ENCODE measurements at regions not wholly inside any gene's neighbourhood (a gene's known extent, or its start where the extent isn't known, plus 50 kb on each side); places are given as distances from the start of the nearest gene placed in this dataset.

DNA sequence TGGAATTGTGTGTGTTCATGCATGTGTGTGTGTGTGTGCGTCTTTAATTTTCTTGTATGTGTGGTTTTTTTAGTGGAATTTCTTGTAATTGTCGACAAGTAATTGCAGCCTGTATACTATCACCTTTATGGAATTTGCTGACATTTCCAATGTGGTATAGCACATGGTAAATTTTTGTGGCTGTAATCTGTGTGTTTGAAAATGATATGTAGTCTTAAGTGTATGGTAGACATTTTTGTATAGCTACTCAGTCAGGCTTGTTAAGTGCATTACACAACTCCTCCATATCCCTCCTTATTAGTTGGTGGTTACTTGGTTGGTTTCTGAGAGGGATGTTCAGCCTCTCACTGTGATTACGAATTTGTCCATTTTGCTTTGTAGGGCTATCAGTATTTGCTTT is 384.5 kb upstream of the HSF2 start:
- Histone ChIP-seq H3K36me3 (ENCODE audit: control insufficient read depth, insufficient read depth, low read length, severe bottlenecking) (no peaks in the 10 kb centered on the region), H3K9ac (ENCODE audit: low read length) (no peak overlapping the region), H3K4me3 (ENCODE audit: low read length) (no peak overlapping the region), H3K4me1 (ENCODE audit: control insufficient read depth, insufficient read depth, low read length) (no peaks in the 10 kb centered on the region), H3K9me3 (ENCODE audit: control insufficient read depth, low read length) (no peaks in the 10 kb centered on the region), H3K27me3 (replicated peaks; ENCODE audit: control insufficient read depth, insufficient read depth, low read length) (no peaks in the 10 kb centered on the region)
- DNase-seq (ENCODE audit: low read depth), result peak; percentile 63

- Histone ChIP-seq H3K9me3 (ENCODE audit: control insufficient read depth, low read length) (no peaks in the 10 kb centered on the region), H3K4me3 (ENCODE audit: low read length) (no peak overlapping the region), H3K9ac (ENCODE audit: low read length) (no peak overlapping the region), H3K27me3 (replicated peaks; ENCODE audit: control insufficient read depth, insufficient read depth, low read length) (no peaks in the 10 kb centered on the region), H3K4me1 (ENCODE audit: control insufficient read depth, insufficient read depth, low read length) (no peaks in the 10 kb centered on the region), H3K36me3 (ENCODE audit: control insufficient read depth, insufficient read depth, low read length, severe bottlenecking) (no peaks in the 10 kb centered on the region)
- no peak for DNase-seq (ENCODE audit: low read depth)
Measured at GRCh38 chr6:122020588-122021264, 378.7 kb upstream of the HSF2 start.

- Histone ChIP-seq H3K4me1 (ENCODE audit: control insufficient read depth, insufficient read depth, low read length) (peaks cover 3% of the 10 kb centered on the region), H3K9ac (ENCODE audit: low read length) (no peak overlapping the region), H3K27me3 (replicated peaks; ENCODE audit: control insufficient read depth, insufficient read depth, low read length) (no peaks in the 10 kb centered on the region), H3K9me3 (ENCODE audit: control insufficient read depth, low read length) (no peaks in the 10 kb centered on the region), H3K36me3 (ENCODE audit: control insufficient read depth, insufficient read depth, low read length, severe bottlenecking) (no peaks in the 10 kb centered on the region), H3K4me3 (ENCODE audit: low read length) (no peak overlapping the region)
- DNase-seq (ENCODE audit: low read depth), result no peak
Measured at GRCh38 chr6:122025104-122025503, 374.3 kb upstream of the HSF2 start.

DNA sequence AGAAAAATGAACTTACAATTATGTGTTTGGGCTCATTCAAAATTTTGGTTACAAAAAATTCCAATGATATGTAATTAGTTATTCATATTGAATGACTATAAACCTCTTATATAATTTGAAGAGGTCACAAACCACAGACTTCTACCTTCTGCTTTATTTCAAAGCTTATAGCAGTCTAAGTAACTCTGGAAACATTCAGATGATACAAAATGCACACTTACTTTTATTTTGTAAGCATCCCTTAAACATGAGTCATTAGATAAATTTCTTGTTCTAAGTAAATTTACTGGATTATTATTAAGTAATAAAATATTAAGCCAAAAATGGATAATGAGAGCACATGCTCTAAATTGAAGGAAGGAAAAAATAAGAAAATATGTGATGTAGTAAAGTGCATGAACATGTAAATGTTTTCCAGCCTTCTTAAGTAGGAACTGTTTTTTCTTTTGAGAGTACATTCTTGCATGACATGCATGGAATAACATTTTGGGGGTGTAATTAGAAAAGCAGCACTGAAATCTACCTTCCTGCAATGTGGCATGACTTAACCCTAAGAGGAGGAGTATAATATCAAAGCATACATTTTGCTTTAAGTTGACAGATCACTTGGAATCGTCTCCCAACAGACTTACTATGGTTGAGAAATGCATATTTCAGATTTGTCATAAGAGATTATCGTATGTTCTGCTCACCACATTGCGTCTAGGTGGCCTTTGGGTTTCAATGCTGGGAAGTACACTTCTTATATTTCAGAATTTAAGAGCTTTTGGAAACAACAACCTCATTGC is 372.7 kb upstream of the HSF2 start:
- Histone ChIP-seq H3K4me1 (ENCODE audit: control insufficient read depth, insufficient read depth, low read length) (peaks cover 12% of the 10 kb centered on the region), H3K9ac (ENCODE audit: low read length) (no peak overlapping the region), H3K27me3 (replicated peaks; ENCODE audit: control insufficient read depth, insufficient read depth, low read length) (no peaks in the 10 kb centered on the region), H3K4me3 (ENCODE audit: low read length) (no peak overlapping the region), H3K9me3 (ENCODE audit: control insufficient read depth, low read length) (no peaks in the 10 kb centered on the region), H3K36me3 (ENCODE audit: control insufficient read depth, insufficient read depth, low read length, severe bottlenecking) (no peaks in the 10 kb centered on the region)
- DNase-seq (ENCODE audit: low read depth), result peak; percentile 70

- Histone ChIP-seq H3K4me1 (ENCODE audit: control insufficient read depth, insufficient read depth, low read length) (peaks cover 17% of the 10 kb centered on the region), H3K9ac (ENCODE audit: low read length) (no peak overlapping the region), H3K9me3 (ENCODE audit: control insufficient read depth, low read length) (no peaks in the 10 kb centered on the region), H3K4me3 (ENCODE audit: low read length) (no peak overlapping the region), H3K27me3 (replicated peaks; ENCODE audit: control insufficient read depth, insufficient read depth, low read length) (no peaks in the 10 kb centered on the region), H3K36me3 (ENCODE audit: control insufficient read depth, insufficient read depth, low read length, severe bottlenecking) (no peaks in the 10 kb centered on the region)
- no peak for DNase-seq (ENCODE audit: low read depth)
Measured at GRCh38 chr6:122028933-122029522, 370.4 kb upstream of the HSF2 start.

GRCh38 chr6:122033564-122034181 is 365.8 kb upstream of the HSF2 start:
- no peaks in the 10 kb centered on the region for H3K9me3 ChIP-seq (ENCODE audit: control insufficient read depth, low read length)
- no peaks in the 10 kb centered on the region for H3K36me3 ChIP-seq (ENCODE audit: control insufficient read depth, insufficient read depth, low read length, severe bottlenecking)
- H3K4me1 ChIP-seq (ENCODE audit: control insufficient read depth, insufficient read depth, low read length), result peaks cover 14% of the 10 kb centered on the region
- no peak overlapping the region for H3K4me3 ChIP-seq (ENCODE audit: low read length)
- peak; percentile 92 for DNase-seq (ENCODE audit: low read depth)
- H3K9ac ChIP-seq (ENCODE audit: low read length), result peak overlapping the region; percentile 15
- no peaks in the 10 kb centered on the region for H3K27me3 ChIP-seq (replicated peaks; ENCODE audit: control insufficient read depth, insufficient read depth, low read length)

DNA sequence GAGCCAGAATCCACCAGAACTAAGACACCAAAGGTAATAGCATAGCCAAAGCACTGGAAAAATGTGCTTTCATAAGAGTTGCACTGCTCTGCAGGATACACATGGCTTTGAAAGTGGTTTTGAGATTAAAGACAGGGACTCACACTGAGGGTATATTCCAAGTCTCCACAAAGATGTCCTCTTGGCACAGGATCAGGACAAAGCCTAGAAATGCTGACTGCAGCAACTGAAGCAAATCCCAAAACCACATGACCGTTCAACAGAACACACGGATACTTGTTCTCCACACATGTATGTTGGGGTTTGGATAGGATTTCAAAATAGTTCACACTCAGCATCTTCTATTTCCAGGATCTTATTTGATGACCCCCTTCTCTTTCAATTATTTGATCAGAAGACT is 364.3 kb upstream of the HSF2 start:
- no peak overlapping the region for H3K4me3 ChIP-seq (ENCODE audit: low read length)

GRCh38 chr6:122040261-122040660 is 359.2 kb upstream of the HSF2 start:
- no peak overlapping the region for H3K9ac ChIP-seq (ENCODE audit: low read length)
- peaks cover 3% of the 10 kb centered on the region for H3K9me3 ChIP-seq (ENCODE audit: control insufficient read depth, low read length)
- H3K4me3 ChIP-seq (ENCODE audit: low read length), result no peak overlapping the region
- H3K36me3 ChIP-seq (ENCODE audit: control insufficient read depth, insufficient read depth, low read length, severe bottlenecking), result no peaks in the 10 kb centered on the region
- no peak for DNase-seq (ENCODE audit: low read depth)
- no peaks in the 10 kb centered on the region for H3K27me3 ChIP-seq (replicated peaks; ENCODE audit: control insufficient read depth, insufficient read depth, low read length)
- peaks cover 23% of the 10 kb centered on the region for H3K4me1 ChIP-seq (ENCODE audit: control insufficient read depth, insufficient read depth, low read length)

More for the DNA sequence above, 364.3 kb upstream of the HSF2 start:
- H3K27me3 ChIP-seq (replicated peaks; ENCODE audit: control insufficient read depth, insufficient read depth, low read length), result no peaks in the 10 kb centered on the region
- H3K9ac ChIP-seq (ENCODE audit: low read length), result no peak overlapping the region
- peaks cover 14% of the 10 kb centered on the region for H3K4me1 ChIP-seq (ENCODE audit: control insufficient read depth, insufficient read depth, low read length)
- H3K36me3 ChIP-seq (ENCODE audit: control insufficient read depth, insufficient read depth, low read length, severe bottlenecking), result no peaks in the 10 kb centered on the region
- no peak for DNase-seq (ENCODE audit: low read depth)
- peaks cover 3% of the 10 kb centered on the region for H3K9me3 ChIP-seq (ENCODE audit: control insufficient read depth, low read length)

GRCh38 chr6:122042380-122042779 is 357.1 kb upstream of the HSF2 start:
- no peaks in the 10 kb centered on the region for H3K36me3 ChIP-seq (ENCODE audit: control insufficient read depth, insufficient read depth, low read length, severe bottlenecking)
- DNase-seq (ENCODE audit: low read depth), result no peak
- no peaks in the 10 kb centered on the region for H3K27me3 ChIP-seq (replicated peaks; ENCODE audit: control insufficient read depth, insufficient read depth, low read length)
- no peak overlapping the region for H3K9ac ChIP-seq (ENCODE audit: low read length)
- H3K4me1 ChIP-seq (ENCODE audit: control insufficient read depth, insufficient read depth, low read length), result peaks cover 23% of the 10 kb centered on the region
- peaks cover 3% of the 10 kb centered on the region for H3K9me3 ChIP-seq (ENCODE audit: control insufficient read depth, low read length)
- no peak overlapping the region for H3K4me3 ChIP-seq (ENCODE audit: low read length)

DNA sequence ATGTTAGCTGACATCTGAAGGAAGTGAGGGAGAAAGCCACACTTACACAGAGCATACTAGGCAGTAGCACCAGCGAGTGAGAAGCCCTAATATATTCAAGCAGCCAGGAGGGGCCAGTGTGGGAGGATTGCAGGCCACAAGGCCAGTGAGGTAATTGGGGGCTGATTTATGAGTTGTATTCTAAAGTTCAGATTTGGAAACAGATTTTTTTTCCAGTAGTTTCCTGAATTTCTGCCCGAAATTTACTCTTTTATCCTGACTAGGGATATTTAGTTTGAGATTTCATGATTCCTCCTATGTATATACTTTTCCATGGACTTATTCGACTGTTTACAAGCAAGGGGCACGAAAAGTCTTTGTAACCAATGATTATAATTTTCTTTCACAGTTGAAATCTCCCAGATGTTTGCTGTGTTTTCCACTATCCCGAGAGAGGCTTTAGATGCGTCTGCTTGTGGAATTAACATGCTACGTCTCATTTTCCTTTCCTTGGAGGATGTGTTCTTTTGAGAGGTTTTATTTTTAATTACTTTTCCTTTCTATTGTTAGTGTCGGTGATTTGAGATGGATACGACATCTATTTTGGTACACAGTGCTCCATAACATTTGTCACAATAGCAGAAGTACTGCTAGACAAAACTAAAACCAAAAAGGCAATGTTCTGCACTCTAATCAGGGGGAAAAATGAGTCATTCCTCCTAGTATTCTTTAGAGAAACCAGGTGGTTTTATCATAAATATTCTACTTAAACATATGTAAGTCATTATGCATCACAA is 356.3 kb upstream of the HSF2 start:
- Histone ChIP-seq H3K9me3 (ENCODE audit: control insufficient read depth, low read length) (peaks cover 3% of the 10 kb centered on the region), H3K4me1 (ENCODE audit: control insufficient read depth, insufficient read depth, low read length) (peaks cover 23% of the 10 kb centered on the region), H3K36me3 (ENCODE audit: control insufficient read depth, insufficient read depth, low read length, severe bottlenecking) (no peaks in the 10 kb centered on the region), H3K4me3 (ENCODE audit: low read length) (peak overlapping the region; percentile 30), H3K27me3 (replicated peaks; ENCODE audit: control insufficient read depth, insufficient read depth, low read length) (no peaks in the 10 kb centered on the region), H3K9ac (ENCODE audit: low read length) (peak overlapping the region; percentile 21)
- DNase-seq (ENCODE audit: low read depth), result peak; percentile 56
